A549 (cell line): ENCODE measurements at regions not wholly inside any gene's neighbourhood (a gene's known extent, or its start where the extent isn't known, plus 50 kb on each side); places are given as distances from the start of the nearest gene placed in this dataset.
"Not testable (repeated sequence)": the region's sequence is repeated elsewhere in the genome, so short reads cannot be mapped to it uniquely, and the experiment has no call there.

Experiments used
- ATAC-seq, 2 experiments: fragments of 200-7000 bp in 1 of 2; fragments of >200 bp in 1 of 2; cut with Nextera tagmentation in 1 of 2; cut with Tn5 transposase in 1 of 2; 3 replicates each; pipeline versions ENCODE4 v1.8.0 to v1.9.1; 2018 to 2020; ENCODE audit warnings: mild to moderate bottlenecking in 1 of 2, moderate library complexity in 1 of 2
- CTCF ChIA-PET: fragments of 300-600 bp; sonication (Branson Sonifier 250); formaldehyde crosslinking; extraction: SDS; loops from one replicate; lab custom pipeline; 2021; ENCODE audit warnings: antibody characterized with exemption, inconsistent platforms; lab: Yijun Ruan, JAX
- POLR2A ChIA-PET: fragments of 350-600 bp; formaldehyde crosslinking; extraction: SDS; loops from one replicate; lab custom pipeline; 2021; ENCODE audit warnings: antibody characterized with exemption, inconsistent platforms; lab: Yijun Ruan, JAX
- DNase-seq, 2 experiments: peaks; one replicate each; pipeline versions ENCODE4 v3.0.0 to v3.0.0-alpha.2; 2011 to 2016; ENCODE audit warnings: low read depth in 1 of 2, low spot score in 1 of 2
- FAIRE-seq: peaks from 2 replicates; lab custom pipeline; 2011; peaks lifted over from hg19 to GRCh38; lab: Jason Lieb, UNC
- H3K27ac ChIP-seq, 2 experiments: fragments of >200 bp; sonication (Bioruptor Twin); formaldehyde crosslinking; 3 replicates each; pipeline ENCODE4 v1.5.1; 2016 to 2017
- H3K4me1 ChIP-seq: fragments of >200 bp; sonication (Bioruptor Twin); formaldehyde crosslinking; 3 replicates; pipeline ENCODE4 v1.6.1; 2016
- H3K4me2 ChIP-seq: fragments of >200 bp; sonication (Bioruptor Twin); formaldehyde crosslinking; 3 replicates; pipeline ENCODE4 v1.6.1; 2016
- H3K4me3 ChIP-seq: fragments of >200 bp; sonication (Bioruptor Twin); formaldehyde crosslinking; 3 replicates; pipeline ENCODE4 v1.5.1; 2016
- H3K9me3 ChIP-seq: fragments of >200 bp; sonication (Bioruptor Twin); formaldehyde crosslinking; 3 replicates; pipeline ENCODE4 v1.6.1; 2016
- CBX8 ChIP-seq: fragments of 200-600 bp; sonication (generic); IDR thresholded peaks from 2 replicates; pipeline ENCODE4 v1.6.1; 2016
- CHD2 ChIP-seq: fragments of 150-350 bp; IDR thresholded peaks from 2 replicates; pipeline ENCODE4 v1.6.1; 2014; ENCODE audit warnings: low read length; ENCODE audit not compliant: partially characterized antibody
- EHF ChIP-seq: fragments of 250-450 bp; sonication (Bioruptor Pico); IDR thresholded peaks from 2 replicates; pipeline ENCODE4 v1.5.0; 2020; ENCODE audit warnings: mild to moderate bottlenecking
- EHMT2 ChIP-seq: fragments of 200-600 bp; sonication (generic); IDR thresholded peaks from 2 replicates; pipeline ENCODE4 v1.6.1; 2016; ENCODE audit warnings: antibody characterized with exemption, low read depth, mild to moderate bottlenecking, moderate library complexity
- FOSL2 ChIP-seq, 2 experiments: fragments of 450-650 bp in 1 of 2; fragments of >200 bp in 1 of 2; sonication (Bioruptor Twin) in 1 of 2; formaldehyde crosslinking; IDR thresholded peaks; 2 replicates each; pipeline versions ENCODE4 v1.5.0 to v1.6.1; 2016 to 2020; ENCODE audit warnings: mild to moderate bottlenecking in 1 of 2, moderate library complexity in 1 of 2
- HEYL ChIP-seq: fragments of 250-450 bp; sonication (Bioruptor Pico); IDR thresholded peaks from 2 replicates; pipeline ENCODE4 v1.8.0; 2021; ENCODE audit warnings: mild to moderate bottlenecking, moderate library complexity
- HOXA7 ChIP-seq: fragments of 250-450 bp; sonication (Bioruptor Pico); IDR thresholded peaks from 2 replicates; pipeline ENCODE4 v1.5.0; 2020; ENCODE audit warnings: mild to moderate bottlenecking, moderate library complexity
- HOXB5 ChIP-seq: fragments of 250-450 bp; sonication (Bioruptor Pico); IDR thresholded peaks from 2 replicates; pipeline ENCODE4 v1.5.0; 2020; ENCODE audit warnings: mild to moderate bottlenecking, moderate library complexity
- JUN ChIP-seq, 2 experiments: fragments of >200 bp; sonication (Bioruptor Twin); formaldehyde crosslinking; IDR thresholded peaks; 2 replicates in 1 of 2; 3 replicates in 1 of 2; pipeline ENCODE4 v1.6.1; 2016 to 2017
- MAFK ChIP-seq: fragments of 450-650 bp; IDR thresholded peaks from 2 replicates; pipeline ENCODE4 v1.6.1; 2014; ENCODE audit not compliant: partially characterized antibody
- MYC ChIP-seq: IDR thresholded peaks from 2 replicates; pipeline ENCODE4 v1.6.1; 2012; ENCODE audit warnings: mild to moderate bottlenecking, inconsistent platforms, low read length, improper control_type of control experiment, borderline replicate concordance
- NFE2L2 ChIP-seq: fragments of 150-350 bp; conservative IDR thresholded peaks from 2 replicates; pipeline ENCODE4 v1.6.1; 2014; ENCODE audit warnings: low read length
- PHF8 ChIP-seq: fragments of 200-600 bp; sonication (generic); IDR thresholded peaks from 2 replicates; pipeline ENCODE4 v1.6.1; 2016; ENCODE audit warnings: low read depth, mild to moderate bottlenecking, antibody characterized with exemption, moderate library complexity, borderline replicate concordance
- RARB ChIP-seq: fragments of 250-450 bp; sonication (Bioruptor Pico); IDR thresholded peaks from 2 replicates; pipeline ENCODE4 v1.8.0; 2021; ENCODE audit warnings: mild to moderate bottlenecking, moderate library complexity
- SREBF2 ChIP-seq: fragments of 450-650 bp; IDR thresholded peaks from 2 replicates; pipeline ENCODE4 v1.6.1; 2014; ENCODE audit warnings: mild to moderate bottlenecking, moderate library complexity
- TFCP2L1 ChIP-seq: fragments of 250-450 bp; sonication (Bioruptor Pico); IDR thresholded peaks from 2 replicates; pipeline ENCODE4 v1.5.0; 2021; ENCODE audit warnings: mild to moderate bottlenecking
- ZC3H11A ChIP-seq: fragments of 450-650 bp; IDR thresholded peaks from 2 replicates; pipeline ENCODE4 v1.6.1; 2014; ENCODE audit warnings: antibody characterized with exemption, mild to moderate bottlenecking
- WGBS: methylation state at CpG from one replicate; pipeline ENCODE4 v1.1.6; 2017; ENCODE audit errors: missing lambda C conversion rate; 5-methylcytosine and 5-hydroxymethylcytosine counted together
- TF ChIP-seq, protein P1 (sequence below): fragments of 150-350 bp; IDR thresholded peaks from 2 replicates; pipeline ENCODE4 v1.6.1; 2014; ENCODE audit warnings: low read depth, mild to moderate bottlenecking, low read length
- TF ChIP-seq, protein P2 (sequence below): IDR thresholded peaks from 2 replicates; pipeline ENCODE4 v1.6.1; 2012; ENCODE audit warnings: low read depth, borderline replicate concordance
- TF ChIP-seq, protein P3 (sequence below): IDR thresholded peaks from 2 replicates; pipeline ENCODE4 v1.6.1; 2012
- TF ChIP-seq, protein P4 (sequence below): fragments of >200 bp; sonication (Bioruptor Twin); formaldehyde crosslinking; IDR thresholded peaks from 2 replicates; pipeline ENCODE4 v1.6.1; 2016
- TF ChIP-seq, protein P5 (sequence below): fragments of 250-450 bp; sonication (Bioruptor Pico); IDR thresholded peaks from 2 replicates; pipeline ENCODE4 v1.5.0; 2020; ENCODE audit warnings: low read depth, mild to moderate bottlenecking, moderate library complexity

DNA sequence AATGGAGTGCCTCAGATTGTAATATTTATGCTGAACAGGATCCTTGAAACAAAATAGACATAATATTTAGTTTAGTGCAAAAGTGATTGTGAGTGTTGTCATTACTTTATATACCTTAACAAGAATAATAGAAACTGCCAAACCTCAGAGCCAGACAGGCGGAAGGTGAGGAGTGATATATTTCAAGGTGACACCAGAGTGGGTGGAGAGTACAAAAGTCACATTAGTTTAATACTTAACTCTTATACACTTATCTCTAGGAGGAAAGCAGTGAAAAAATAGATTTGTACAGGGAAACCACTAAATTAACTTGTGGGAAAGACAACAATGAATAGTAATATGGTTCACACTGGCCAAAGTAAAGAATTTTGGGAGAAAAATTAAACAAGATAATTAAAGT lies 342.8 kb upstream of the NDST4 start:
- TF ChIP-seq ZC3H11A (no peak), TFCP2L1 (no peak), MAFK (no peak), RARB (CRISPR knock-in tag) (no peak), PHF8 (no peak)
- TF ChIP-seq, protein P1, sequence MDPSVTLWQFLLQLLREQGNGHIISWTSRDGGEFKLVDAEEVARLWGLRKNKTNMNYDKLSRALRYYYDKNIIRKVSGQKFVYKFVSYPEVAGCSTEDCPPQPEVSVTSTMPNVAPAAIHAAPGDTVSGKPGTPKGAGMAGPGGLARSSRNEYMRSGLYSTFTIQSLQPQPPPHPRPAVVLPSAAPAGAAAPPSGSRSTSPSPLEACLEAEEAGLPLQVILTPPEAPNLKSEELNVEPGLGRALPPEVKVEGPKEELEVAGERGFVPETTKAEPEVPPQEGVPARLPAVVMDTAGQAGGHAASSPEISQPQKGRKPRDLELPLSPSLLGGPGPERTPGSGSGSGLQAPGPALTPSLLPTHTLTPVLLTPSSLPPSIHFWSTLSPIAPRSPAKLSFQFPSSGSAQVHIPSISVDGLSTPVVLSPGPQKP, result no peak
- TF ChIP-seq, protein P2, sequence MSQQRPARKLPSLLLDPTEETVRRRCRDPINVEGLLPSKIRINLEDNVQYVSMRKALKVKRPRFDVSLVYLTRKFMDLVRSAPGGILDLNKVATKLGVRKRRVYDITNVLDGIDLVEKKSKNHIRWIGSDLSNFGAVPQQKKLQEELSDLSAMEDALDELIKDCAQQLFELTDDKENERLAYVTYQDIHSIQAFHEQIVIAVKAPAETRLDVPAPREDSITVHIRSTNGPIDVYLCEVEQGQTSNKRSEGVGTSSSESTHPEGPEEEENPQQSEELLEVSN, result no peak
- TF ChIP-seq, protein P3, sequence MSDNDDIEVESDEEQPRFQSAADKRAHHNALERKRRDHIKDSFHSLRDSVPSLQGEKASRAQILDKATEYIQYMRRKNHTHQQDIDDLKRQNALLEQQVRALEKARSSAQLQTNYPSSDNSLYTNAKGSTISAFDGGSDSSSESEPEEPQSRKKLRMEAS, result no peak
- Histone ChIP-seq H3K27ac (no peak overlapping the region), H3K9me3 (no peaks in the 10 kb centered on the region), H3K4me3 (no peak overlapping the region), H3K4me2 (no peak overlapping the region), H3K4me1 (no peaks in the 10 kb centered on the region)
- CTCF ChIA-PET, result no interaction called here
- 43% methylated on average over 1 of the region's 1 CpG for WGBS
- no peak for DNase-seq
- FAIRE-seq, result no peak
- ATAC-seq, result no peak
- POLR2A ChIA-PET, result no interaction called here

DNA sequence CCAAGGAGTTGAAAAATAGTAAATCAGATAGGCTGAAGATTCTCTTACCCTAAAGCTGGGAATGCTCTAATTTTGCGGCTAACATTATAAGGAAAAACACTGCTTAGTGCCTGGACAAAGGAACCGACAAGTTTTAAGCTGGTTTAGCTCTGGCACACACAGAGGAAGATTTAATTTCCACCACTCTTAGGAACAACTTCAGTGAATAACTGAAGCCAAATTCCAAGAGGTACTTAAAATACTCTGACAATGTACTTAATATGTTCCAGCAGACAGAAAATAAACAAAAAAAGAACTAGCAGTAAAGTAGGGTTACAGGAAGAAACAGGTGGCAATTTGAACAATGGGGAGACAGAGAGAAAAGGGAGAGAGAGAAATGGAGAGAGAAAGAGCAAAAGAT lies 340.8 kb upstream of the NDST4 start:
- ATAC-seq (no peak), FAIRE-seq (no peak), DNase-seq (no peak)
- Histone ChIP-seq H3K4me3 (no peak overlapping the region), H3K27ac (no peak overlapping the region), H3K4me1 (no peaks in the 10 kb centered on the region), H3K9me3 (no peaks in the 10 kb centered on the region), H3K4me2 (no peak overlapping the region)
- WGBS, result 7% methylated on average over 2 of the region's 2 CpGs
- TF ChIP-seq EHMT2 (no peak), JUN (IDR thresholded peaks at IDR 0.05) (no peak), CHD2 (no peak), MYC (no peak), MAFK (no peak), FOSL2 (IDR thresholded peaks at IDR 0.05) (no peak), FOSL2 (CRISPR knock-in tag; IDR thresholded peaks at IDR 0.05) (no peak), EHF (CRISPR knock-in tag) (no peak), SREBF2 (no peak)
- TF ChIP-seq, protein P4, sequence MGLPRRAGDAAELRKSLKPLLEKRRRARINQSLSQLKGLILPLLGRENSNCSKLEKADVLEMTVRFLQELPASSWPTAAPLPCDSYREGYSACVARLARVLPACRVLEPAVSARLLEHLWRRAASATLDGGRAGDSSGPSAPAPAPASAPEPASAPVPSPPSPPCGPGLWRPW, result no peak
- TF ChIP-seq, protein P5, sequence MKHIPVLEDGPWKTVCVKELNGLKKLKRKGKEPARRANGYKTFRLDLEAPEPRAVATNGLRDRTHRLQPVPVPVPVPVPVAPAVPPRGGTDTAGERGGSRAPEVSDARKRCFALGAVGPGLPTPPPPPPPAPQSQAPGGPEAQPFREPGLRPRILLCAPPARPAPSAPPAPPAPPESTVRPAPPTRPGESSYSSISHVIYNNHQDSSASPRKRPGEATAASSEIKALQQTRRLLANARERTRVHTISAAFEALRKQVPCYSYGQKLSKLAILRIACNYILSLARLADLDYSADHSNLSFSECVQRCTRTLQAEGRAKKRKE (CRISPR knock-in tag), result no peak
- ChIA-PET POLR2A (no interaction called here), CTCF (no interaction called here)

DNA sequence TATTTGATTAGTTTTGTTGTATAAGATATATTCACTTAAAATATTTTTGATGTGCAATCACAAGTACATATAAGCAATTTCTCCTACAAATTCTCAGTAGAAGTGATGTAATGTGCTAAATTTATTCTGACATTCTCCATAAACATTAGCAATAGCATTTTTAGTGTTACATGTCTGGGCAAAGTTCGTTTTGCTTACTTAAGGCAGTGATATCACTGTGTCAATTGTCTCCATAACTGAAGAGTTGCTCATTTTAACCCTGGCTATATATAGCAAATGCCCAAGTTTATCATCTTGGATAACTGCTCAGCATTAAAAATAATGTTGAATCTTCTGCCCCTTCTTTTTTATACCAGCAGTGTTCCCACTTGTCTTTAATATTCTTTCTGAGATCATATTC lies 340.0 kb upstream of the NDST4 start:
- Histone ChIP-seq H3K9me3 (no peaks in the 10 kb centered on the region), H3K4me2 (no peak overlapping the region), H3K4me1 (no peaks in the 10 kb centered on the region), H3K27ac (no peak overlapping the region), H3K4me3 (no peak overlapping the region)
- DNase-seq (peak in 1 of 2 experiments; percentile 16), ATAC-seq (no peak), FAIRE-seq (no peak)
- CTCF ChIA-PET, result no interaction called here
- TF ChIP-seq HOXA7 (CRISPR knock-in tag) (no peak), CBX8 (no peak), HOXB5 (CRISPR knock-in tag) (no peak), HEYL (CRISPR knock-in tag) (no peak), SREBF2 (no peak), NFE2L2 (no peak)
- 0% methylated on average over 1 of the region's 1 CpG for WGBS
- POLR2A ChIA-PET, result no interaction called here

DNA sequence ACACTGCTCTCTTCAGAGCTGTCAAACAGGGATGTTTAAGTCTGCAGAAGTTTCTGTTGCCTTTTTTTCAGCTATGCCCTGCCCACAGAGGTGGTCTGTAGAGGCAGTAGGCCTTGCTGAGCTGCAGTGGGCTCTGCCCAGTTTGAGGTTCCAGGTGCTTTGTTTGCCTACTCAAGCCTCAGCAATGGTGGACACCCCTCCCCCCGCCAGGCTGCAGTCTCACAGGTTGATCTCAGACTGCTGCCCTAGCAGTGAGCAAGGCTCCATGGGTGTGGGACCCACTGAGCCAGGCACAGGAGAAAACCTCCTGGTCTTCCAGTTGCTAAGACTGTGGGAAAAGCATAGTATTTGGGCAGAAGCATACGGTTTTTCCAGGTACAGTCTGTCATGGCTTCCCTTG lies 338.8 kb upstream of the NDST4 start:
- ATAC-seq, H3K4me3 ChIP-seq, H3K27ac ChIP-seq, CTCF ChIA-PET, DNase-seq, FAIRE-seq, POLR2A ChIA-PET, H3K4me1 ChIP-seq, H3K4me2 ChIP-seq, H3K9me3 ChIP-seq: not testable (repeated sequence)
- 20% methylated on average over 1 of the region's 2 CpGs for WGBS
